WTC11 (cell line): ENCODE measurements at regions not wholly inside any gene's neighbourhood (a gene's known extent, or its start where the extent isn't known, plus 50 kb on each side); places are given as distances from the start of the nearest gene placed in this dataset.

Experiments
- ELF4 ChIP-seq: sonication (generic); formaldehyde crosslinking; IDR thresholded peaks from 2 replicates; pipeline ENCODE4 v1.8.1; 2022; ENCODE audit warnings: low read depth, mild to moderate bottlenecking, moderate library complexity, missing genetic modification reagents
- IRF2 ChIP-seq: sonication (generic); formaldehyde crosslinking; IDR thresholded peaks from 2 replicates; pipeline ENCODE4 v1.8.0; 2022; ENCODE audit warnings: low read depth, missing genetic modification reagents, borderline replicate concordance
- KAT7 ChIP-seq: sonication (generic); formaldehyde crosslinking; IDR thresholded peaks from 2 replicates; pipeline ENCODE4 v1.8.1; 2023; ENCODE audit warnings: missing genetic modification reagents, mild to moderate bottlenecking, borderline replicate concordance
- TF ChIP-seq, protein P1 (sequence below): sonication (generic); formaldehyde crosslinking; IDR thresholded peaks from 2 replicates; pipeline ENCODE4 v1.8.1; 2022; ENCODE audit warnings: low read depth, missing genetic modification reagents, borderline replicate concordance

DNA sequence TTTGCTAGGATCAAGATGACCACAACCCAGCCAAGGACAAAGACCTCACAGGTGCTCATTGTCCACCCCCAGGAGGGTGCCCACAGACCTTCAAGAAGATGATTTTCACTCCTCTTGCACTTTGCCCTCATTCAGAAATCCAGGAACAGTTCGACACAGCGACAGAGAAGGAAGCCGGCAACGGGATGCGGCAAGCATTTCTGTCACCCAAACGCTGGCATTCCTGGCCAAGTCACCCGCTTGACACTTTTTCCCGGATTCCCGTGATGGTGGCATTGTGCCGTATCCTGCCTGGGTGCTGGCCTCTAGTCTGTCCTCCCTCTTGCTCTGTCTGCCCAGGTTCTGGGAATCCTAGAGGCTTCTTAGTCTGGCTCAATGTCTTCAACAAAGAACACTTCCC lies 770.4 kb upstream of the ALG10B start:
- TF ChIP-seq KAT7 (CRISPR knock-in tag) (no peak), ELF4 (CRISPR knock-in tag) (no peak), IRF2 (no peak)
- TF ChIP-seq, protein P1, sequence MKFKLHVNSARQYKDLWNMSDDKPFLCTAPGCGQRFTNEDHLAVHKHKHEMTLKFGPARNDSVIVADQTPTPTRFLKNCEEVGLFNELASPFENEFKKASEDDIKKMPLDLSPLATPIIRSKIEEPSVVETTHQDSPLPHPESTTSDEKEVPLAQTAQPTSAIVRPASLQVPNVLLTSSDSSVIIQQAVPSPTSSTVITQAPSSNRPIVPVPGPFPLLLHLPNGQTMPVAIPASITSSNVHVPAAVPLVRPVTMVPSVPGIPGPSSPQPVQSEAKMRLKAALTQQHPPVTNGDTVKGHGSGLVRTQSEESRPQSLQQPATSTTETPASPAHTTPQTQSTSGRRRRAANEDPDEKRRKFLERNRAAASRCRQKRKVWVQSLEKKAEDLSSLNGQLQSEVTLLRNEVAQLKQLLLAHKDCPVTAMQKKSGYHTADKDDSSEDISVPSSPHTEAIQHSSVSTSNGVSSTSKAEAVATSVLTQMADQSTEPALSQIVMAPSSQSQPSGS = no peak
